Hepatocyte (in vitro differentiated cells): ENCODE measurements at regions not wholly inside any gene's neighbourhood (a gene's known extent, or its start where the extent isn't known, plus 50 kb on each side); places are given as distances from the start of the nearest gene placed in this dataset.

Experiments
- CTCF ChIP-seq: fragments of 200-600 bp; sonication (generic); IDR thresholded peaks from 2 replicates; pipeline ENCODE4 v1.5.1; 2016; ENCODE audit warnings: antibody characterized with exemption, mild to moderate bottlenecking; ENCODE audit not compliant: poor library complexity
- EZH2 ChIP-seq: fragments of 200-600 bp; sonication (generic); IDR thresholded peaks from 2 replicates; pipeline ENCODE4 v1.6.1; 2016; ENCODE audit warnings: antibody characterized with exemption, mild to moderate bottlenecking, borderline replicate concordance

- TF ChIP-seq CTCF (no peak), EZH2 (no peak)
Observed at GRCh38 chr6:166852451-166852975, 103.8 kb downstream of the RNASET2 start.
